MM.1S (cell line): ENCODE measurements at regions not wholly inside any gene's neighbourhood (a gene's known extent, or its start where the extent isn't known, plus 50 kb on each side); places are given as distances from the start of the nearest gene placed in this dataset.

Experiments used
- DNase-seq: peaks from one replicate; pipeline ENCODE4 v3.0.0-alpha.2; 2015
- H2AFZ ChIP-seq: fragments of 300-600 bp; sonication (generic); 2 replicates; pipeline ENCODE4 v1.6.0; 2016; ENCODE audit warnings: antibody characterized with exemption, low read length
- H3F3A ChIP-seq: fragments of 300-600 bp; sonication (generic); 2 replicates; pipeline ENCODE4 v1.6.1; 2016; ENCODE audit warnings: mild to moderate bottlenecking, antibody characterized with exemption, low read length, moderate library complexity, mixed read lengths; ENCODE audit not compliant: insufficient read depth
- H3K27ac ChIP-seq: fragments of 300-600 bp; sonication (generic); 2 replicates; pipeline ENCODE4 v1.5.1; 2016; ENCODE audit warnings: mild to moderate bottlenecking, low read length
- H3K27me3 ChIP-seq: fragments of 300-600 bp; sonication (generic); replicated peaks from 2 replicates; pipeline ENCODE4 v1.6.0; 2016; ENCODE audit warnings: low read length; ENCODE audit not compliant: insufficient read depth
- H3K36me3 ChIP-seq: fragments of 300-600 bp; sonication (generic); replicated peaks from 2 replicates; pipeline ENCODE4 v1.6.1; 2016; ENCODE audit warnings: mild to moderate bottlenecking, low read length, mixed read lengths; ENCODE audit not compliant: insufficient read depth
- H3K4me1 ChIP-seq: fragments of 300-600 bp; sonication (generic); 2 replicates; pipeline ENCODE4 v1.6.1; 2016; ENCODE audit warnings: low read length, mixed read lengths
- H3K4me2 ChIP-seq: fragments of 300-600 bp; sonication (generic); 2 replicates; pipeline ENCODE4 v1.6.0; 2016; ENCODE audit warnings: low read depth, low read length
- H3K4me3 ChIP-seq: fragments of 300-600 bp; sonication (generic); 2 replicates; pipeline ENCODE4 v1.5.1; 2016; ENCODE audit warnings: low read length, mixed read lengths
- H3K79me2 ChIP-seq: fragments of 300-600 bp; sonication (generic); 2 replicates; pipeline ENCODE4 v1.6.1; 2016; ENCODE audit warnings: mixed run types, low read length, mixed read lengths
- H3K9ac ChIP-seq: fragments of 300-600 bp; sonication (generic); 2 replicates; pipeline ENCODE4 v1.6.1; 2016; ENCODE audit warnings: low read length, mixed read lengths
- H3K9me2 ChIP-seq: fragments of 300-600 bp; sonication (generic); replicated peaks from 2 replicates; pipeline ENCODE4 v1.6.1; 2016; ENCODE audit warnings: mild to moderate bottlenecking, low read length, mixed read lengths; ENCODE audit not compliant: insufficient read depth
- H3K9me3 ChIP-seq: fragments of 300-600 bp; sonication (generic); replicated peaks from 2 replicates; pipeline ENCODE4 v1.6.1; 2016; ENCODE audit warnings: mild to moderate bottlenecking, low read length, mixed read lengths; ENCODE audit not compliant: insufficient read depth
- H4K20me1 ChIP-seq: fragments of 300-600 bp; sonication (generic); 2 replicates; pipeline ENCODE4 v1.6.1; 2016; ENCODE audit warnings: mild to moderate bottlenecking, low read length, moderate library complexity, mixed read lengths; ENCODE audit not compliant: insufficient read depth
- EZH2 ChIP-seq: fragments of 300-600 bp; sonication (generic); optimal IDR thresholded peaks from 2 replicates; pipeline ENCODE3; 2017; ENCODE audit warnings: low read depth, mild to moderate bottlenecking, antibody characterized with exemption, low read length, mixed read lengths
- EZH2phosphoT487 ChIP-seq: fragments of 300-600 bp; sonication (generic); IDR thresholded peaks from 2 replicates; pipeline ENCODE4 v1.6.1; 2018; ENCODE audit warnings: antibody characterized with exemption, low read length
- TF ChIP-seq, protein P1 (sequence below): fragments of 300-600 bp; sonication (generic); IDR thresholded peaks from 2 replicates; pipeline ENCODE4 v1.5.1; 2016; ENCODE audit warnings: antibody characterized with exemption, low read length, mixed read lengths

DNA sequence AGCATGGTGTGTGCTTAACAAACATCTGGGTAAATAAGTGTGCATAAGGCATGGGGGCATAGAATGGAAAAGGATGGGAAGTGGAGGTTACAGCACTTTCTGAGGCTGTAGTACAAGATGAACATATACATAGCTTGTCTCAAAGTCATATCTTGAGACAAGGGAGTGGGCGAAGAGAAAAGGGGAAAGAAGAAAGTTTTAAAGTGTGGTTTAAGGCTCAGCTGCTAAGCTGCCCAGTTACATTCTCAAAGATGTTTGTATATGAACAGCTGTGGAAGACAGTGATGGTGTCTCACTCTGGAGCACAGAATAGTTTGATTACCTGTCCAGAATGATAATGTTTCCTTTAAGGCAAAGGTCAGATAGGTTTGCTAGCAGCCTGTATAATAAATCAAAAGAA, 61.9 kb upstream of the LANCL2 start:
- Histone ChIP-seq H3K79me2 (no peaks in the 10 kb centered on the region), H3K27ac (no peak overlapping the region), H3K4me1 (peaks cover 5% of the 10 kb centered on the region; the same call in 1 of the 2 replicates), H3K27me3 (no peaks in the 10 kb centered on the region), H3K9me2 (no peaks in the 10 kb centered on the region), H3K4me3 (no peak overlapping the region), H3K9ac (no peak overlapping the region), H4K20me1 (no peaks in the 10 kb centered on the region), H3K9me3 (no peaks in the 10 kb centered on the region), H2AFZ (no peak overlapping the region), H3F3A (no peaks in the 10 kb centered on the region), H3K4me2 (no peak overlapping the region), H3K36me3 (no peaks in the 10 kb centered on the region)
- TF ChIP-seq, protein P1, sequence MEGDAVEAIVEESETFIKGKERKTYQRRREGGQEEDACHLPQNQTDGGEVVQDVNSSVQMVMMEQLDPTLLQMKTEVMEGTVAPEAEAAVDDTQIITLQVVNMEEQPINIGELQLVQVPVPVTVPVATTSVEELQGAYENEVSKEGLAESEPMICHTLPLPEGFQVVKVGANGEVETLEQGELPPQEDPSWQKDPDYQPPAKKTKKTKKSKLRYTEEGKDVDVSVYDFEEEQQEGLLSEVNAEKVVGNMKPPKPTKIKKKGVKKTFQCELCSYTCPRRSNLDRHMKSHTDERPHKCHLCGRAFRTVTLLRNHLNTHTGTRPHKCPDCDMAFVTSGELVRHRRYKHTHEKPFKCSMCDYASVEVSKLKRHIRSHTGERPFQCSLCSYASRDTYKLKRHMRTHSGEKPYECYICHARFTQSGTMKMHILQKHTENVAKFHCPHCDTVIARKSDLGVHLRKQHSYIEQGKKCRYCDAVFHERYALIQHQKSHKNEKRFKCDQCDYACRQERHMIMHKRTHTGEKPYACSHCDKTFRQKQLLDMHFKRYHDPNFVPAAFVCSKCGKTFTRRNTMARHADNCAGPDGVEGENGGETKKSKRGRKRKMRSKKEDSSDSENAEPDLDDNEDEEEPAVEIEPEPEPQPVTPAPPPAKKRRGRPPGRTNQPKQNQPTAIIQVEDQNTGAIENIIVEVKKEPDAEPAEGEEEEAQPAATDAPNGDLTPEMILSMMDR: no peak
- TF ChIP-seq EZH2 (no peak), EZH2phosphoT487 (no peak)
- DNase-seq: no peak

DNA sequence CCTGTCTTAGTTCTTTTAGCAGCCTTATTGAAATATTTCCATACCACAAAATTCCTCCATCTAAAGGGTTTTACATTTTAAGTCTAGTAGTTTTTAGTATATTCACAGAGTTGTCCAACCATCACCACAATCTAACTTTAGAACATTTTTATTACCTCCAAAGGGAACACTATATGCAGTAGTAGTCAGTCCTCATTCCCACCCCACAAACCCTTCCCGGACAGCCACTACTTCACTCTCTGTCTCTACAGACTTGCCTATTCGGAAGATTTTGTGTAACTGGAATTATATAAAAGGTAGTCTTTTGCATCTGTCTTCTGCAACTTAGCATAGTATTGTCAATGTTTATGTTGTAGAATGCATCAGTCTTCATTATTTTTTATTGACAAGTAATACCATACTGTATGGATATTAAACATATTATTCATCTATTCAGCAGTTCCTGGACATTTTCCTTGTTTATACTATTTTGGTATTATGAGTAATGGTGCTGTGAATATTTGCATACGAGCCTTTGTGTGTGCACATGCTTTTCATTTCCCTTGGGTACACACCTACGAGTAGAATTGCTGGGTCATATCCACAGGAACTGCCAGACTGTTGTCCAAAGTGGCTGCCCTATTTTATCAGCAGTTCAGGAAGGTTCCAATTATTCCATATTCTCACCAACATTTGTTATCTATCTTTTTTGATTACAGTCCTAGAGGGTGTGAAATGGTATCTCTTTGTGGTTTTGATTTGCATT, 60.9 kb upstream of the LANCL2 start:
- Histone ChIP-seq H4K20me1 (no peaks in the 10 kb centered on the region), H3K36me3 (no peaks in the 10 kb centered on the region), H3K4me2 (no peak overlapping the region), H3K27me3 (no peaks in the 10 kb centered on the region), H3K9ac (no peak overlapping the region), H3K79me2 (no peaks in the 10 kb centered on the region), H3K27ac (no peak overlapping the region), H2AFZ (no peak overlapping the region), H3K9me2 (no peaks in the 10 kb centered on the region), H3F3A (no peaks in the 10 kb centered on the region), H3K9me3 (no peaks in the 10 kb centered on the region), H3K4me3 (no peak overlapping the region), H3K4me1 (peaks cover 5% of the 10 kb centered on the region; the same call in 1 of the 2 replicates)
- no peak for DNase-seq
- TF ChIP-seq EZH2: no peak
- no peak for TF ChIP-seq EZH2phosphoT487
- TF ChIP-seq, protein P1: no peak

DNA sequence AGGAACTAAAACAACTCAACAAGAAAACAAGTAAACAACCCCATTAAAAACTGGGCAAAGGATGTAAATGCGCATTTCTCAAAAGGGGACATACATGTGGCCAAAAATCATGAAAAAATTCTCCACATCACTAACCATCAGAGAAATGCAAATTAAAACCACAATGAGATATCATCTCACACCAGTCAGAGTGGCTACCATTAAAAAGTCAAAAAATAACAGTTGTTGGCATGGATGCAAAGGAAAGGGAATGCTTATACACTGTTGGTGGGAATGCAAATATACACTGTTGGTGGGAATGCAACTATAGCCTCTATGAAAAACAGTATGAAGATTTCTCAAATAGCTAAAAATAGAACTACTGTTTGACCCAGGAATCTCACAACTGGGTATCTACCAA, 60.0 kb upstream of the LANCL2 start:
- H3K27me3 ChIP-seq: no peaks in the 10 kb centered on the region
- no peak overlapping the region for H3K4me2 ChIP-seq
- no peak for DNase-seq

More for the DNA sequence above, 60.0 kb upstream of the LANCL2 start:
- Histone ChIP-seq H2AFZ (no peak overlapping the region), H3K9me3 (no peaks in the 10 kb centered on the region), H3K4me1 (peaks cover 5% of the 10 kb centered on the region; the same call in 1 of the 2 replicates), H3K36me3 (no peaks in the 10 kb centered on the region), H3K9ac (no peak overlapping the region), H3K79me2 (no peaks in the 10 kb centered on the region), H3F3A (no peaks in the 10 kb centered on the region), H3K27ac (no peak overlapping the region), H3K9me2 (no peaks in the 10 kb centered on the region), H4K20me1 (no peaks in the 10 kb centered on the region), H3K4me3 (no peak overlapping the region)
- TF ChIP-seq, protein P1: no peak
- TF ChIP-seq EZH2 (no peak), EZH2phosphoT487 (no peak)
